K562 (cell line): ENCODE measurements at regions not wholly inside any gene's neighbourhood (a gene's known extent, or its start where the extent isn't known, plus 50 kb on each side); places are given as distances from the start of the nearest gene placed in this dataset.

Experiments used
- ATAC-seq: fragments of 200-7000 bp; cut with Tn5 transposase; 3 replicates; pipeline ENCODE4 v1.9.1; 2020; ENCODE audit warnings: moderate library complexity
- BruUV-seq: library from RNA; stranded (reverse); fragments of 400-500 nt; replicated peaks from 2 replicates; lab custom pipeline; 2021; lab: Mats Ljungman, UMichigan
- CTCF ChIA-PET: fragments of 300-600 bp; formaldehyde crosslinking; extraction: SDS; loops from one replicate; lab custom pipeline; 2021; ENCODE audit warnings: low intra/inter-chr PET ratio; lab: Yijun Ruan, JAX
- POLR2A ChIA-PET: fragments of 300-600, 350-650 bp; sonication (Branson Sonifier 250); formaldehyde crosslinking; extraction: SDS; loops from one replicate; lab custom pipeline; 2021; ENCODE audit warnings: antibody characterized with exemption, inconsistent platforms; lab: Yijun Ruan, JAX
- DNase-seq, 4 experiments: peaks; one replicate each; pipeline versions ENCODE4 v3.0.0 to v3.0.0-alpha.2; 2011 to 2018; ENCODE audit warnings: low spot score in 3 of 4, mixed read lengths in 3 of 4; ENCODE audit errors: extremely low read depth in 1 of 4
- FAIRE-seq: peaks from 2 replicates; lab custom pipeline; 2011; peaks lifted over from hg19 to GRCh38; lab: Jason Lieb, UNC
- H2AFZ ChIP-seq: 2 replicates; pipeline ENCODE4 v1.6.0; 2011; ENCODE audit warnings: low read depth, low read length, control low read depth, inconsistent platforms
- H3K27ac ChIP-seq: fragments of 200-600 bp; 3 replicates; pipeline ENCODE4 v1.8.0; 2011; ENCODE audit warnings: low read depth, mild to moderate bottlenecking, control low read depth, inconsistent platforms, low read length, moderate library complexity, mixed read lengths; ENCODE audit errors: extremely low read depth
- H3K27me3 ChIP-seq, 2 experiments: fragments of 300-600 bp in 1 of 2; 2 replicates in 1 of 2; 3 replicates in 1 of 2; pipeline versions ENCODE4 v1.6.0 to v1.8.0; 2011; ENCODE audit warnings: inconsistent platforms in 2 of 2, low read length in 2 of 2, mild to moderate bottlenecking in 1 of 2, mixed read lengths in 1 of 2, moderate library complexity in 1 of 2; ENCODE audit not compliant: control insufficient read depth in 2 of 2, insufficient read depth in 2 of 2
- H3K36me3 ChIP-seq: fragments of 300-600 bp; 3 replicates; pipeline ENCODE4 v1.8.0; 2011; ENCODE audit warnings: mild to moderate bottlenecking, low read length, inconsistent platforms; ENCODE audit not compliant: control insufficient read depth, insufficient read depth
- H3K4me1 ChIP-seq, 2 experiments: fragments of 200-600 bp in 1 of 2; replicated peaks in 1 of 2; 2 replicates in 1 of 2; 3 replicates in 1 of 2; pipeline versions ENCODE4 v1.5.1 to v1.8.0; 2011; ENCODE audit warnings: inconsistent platforms in 2 of 2, low read length in 2 of 2, mild to moderate bottlenecking in 1 of 2, mixed read lengths in 1 of 2, moderate library complexity in 1 of 2; ENCODE audit not compliant: control insufficient read depth in 2 of 2, insufficient read depth in 2 of 2
- H3K4me2 ChIP-seq: 2 replicates; pipeline ENCODE4 v1.6.1; 2011; ENCODE audit warnings: low read length, control low read depth, inconsistent platforms, mixed read lengths; ENCODE audit not compliant: insufficient read depth
- H3K4me3 ChIP-seq: fragments of 200-600 bp; sonication (generic), shearing (Covaris generic); 2 replicates; pipeline ENCODE4 v1.5.1; 2016; ENCODE audit warnings: control low read depth, inconsistent platforms
- H3K79me2 ChIP-seq: fragments of 200-600 bp; 3 replicates; pipeline ENCODE4 v1.8.0; 2011; ENCODE audit warnings: low read length, inconsistent platforms; ENCODE audit not compliant: control insufficient read depth, insufficient read depth
- H3K9ac ChIP-seq, 2 experiments: 2 replicates each; pipeline versions ENCODE4 v1.6.0 to v1.6.1; 2011; ENCODE audit warnings: low read depth in 2 of 2, low read length in 2 of 2, control low read depth in 1 of 2, inconsistent platforms in 1 of 2, mild to moderate bottlenecking in 1 of 2, mixed read lengths in 1 of 2; ENCODE audit not compliant: insufficient read depth in 1 of 2
- H3K9me1 ChIP-seq: one replicate; pipeline ENCODE4 v1.6.0; 2011; ENCODE audit warnings: inconsistent platforms, mild to moderate bottlenecking, low read length, moderate library complexity; ENCODE audit not compliant: control insufficient read depth, insufficient read depth
- H3K9me3 ChIP-seq: replicated peaks from 2 replicates; pipeline ENCODE4 v1.5.1; 2011; ENCODE audit warnings: low read depth, low read length, inconsistent platforms; ENCODE audit not compliant: control insufficient read depth, insufficient read depth
- H4K20me1 ChIP-seq: replicated peaks from 2 replicates; pipeline ENCODE4 v1.6.1; 2011; ENCODE audit warnings: low read length, inconsistent platforms, mixed read lengths; ENCODE audit not compliant: control insufficient read depth, insufficient read depth
- HES1 ChIP-seq: fragments of 450-650 bp; IDR thresholded peaks from 2 replicates; pipeline ENCODE4 v1.6.1; 2016; ENCODE audit warnings: low read depth, mild to moderate bottlenecking, moderate library complexity
- HMBOX1 ChIP-seq: sonication (generic); IDR thresholded peaks from 2 replicates; pipeline ENCODE4 v1.6.1; 2016
- IFI16 ChIP-seq: fragments of 250-450 bp; sonication (Bioruptor Pico); IDR thresholded peaks from 2 replicates; pipeline ENCODE4 v2.1.2; 2022; ENCODE audit warnings: mild to moderate bottlenecking, inconsistent platforms
- MYC ChIP-seq, 2 experiments: fragments of 250-450 bp in 1 of 2; sonication (Bioruptor Pico) in 1 of 2; IDR thresholded peaks; 2 replicates each; pipeline versions ENCODE4 v1.5.1 to v1.6.1; 2012 to 2021; ENCODE audit warnings: low read depth in 2 of 2, borderline replicate concordance in 1 of 2, improper control_type of control experiment in 1 of 2, low read length in 1 of 2, mild to moderate bottlenecking in 1 of 2, moderate library complexity in 1 of 2
- NFIX ChIP-seq: fragments of 250-450 bp; sonication (Bioruptor Pico); IDR thresholded peaks from 2 replicates; pipeline ENCODE4 v1.4.0; 2020; ENCODE audit warnings: low read depth, mild to moderate bottlenecking, moderate library complexity
- NFXL1 ChIP-seq: fragments of 450-650 bp; formaldehyde crosslinking; IDR thresholded peaks from 2 replicates; pipeline ENCODE4 v1.4.0; 2021; ENCODE audit warnings: mild to moderate bottlenecking
- NR2C1 ChIP-seq, 2 experiments: fragments of 450-650 bp; IDR thresholded peaks; 2 replicates each; pipeline ENCODE4 v1.6.1; 2017; ENCODE audit warnings: mild to moderate bottlenecking in 2 of 2, antibody characterized with exemption in 1 of 2, inconsistent platforms in 1 of 2, missing compliant biosample characterization in 1 of 2, missing genetic modification characterization in 1 of 2
- PREB ChIP-seq: sonication (generic); formaldehyde crosslinking; IDR thresholded peaks from 2 replicates; pipeline ENCODE4 v1.8.1; 2023; ENCODE audit warnings: mild to moderate bottlenecking, missing genetic modification reagents
- TRIM24 ChIP-seq, 2 experiments: fragments of 450-650 bp; IDR thresholded peaks; 2 replicates each; pipeline ENCODE4 v1.6.1; 2016
- ZBED1 ChIP-seq: IDR thresholded peaks from 2 replicates; pipeline ENCODE4 v1.6.1; 2014
- ZC3H8 ChIP-seq: fragments of 450-650 bp; IDR thresholded peaks from 2 replicates; pipeline ENCODE4 v1.6.1; 2017
- ZNF584 ChIP-seq: fragments of 200-800 bp; sonication (Bioruptor generic); IDR thresholded peaks from 2 replicates; pipeline ENCODE4 v1.6.1; 2016; ENCODE audit warnings: low read depth, mild to moderate bottlenecking, missing genetic modification characterization, missing compliant biosample characterization
- in situ Hi-C: fragments of 300-500 bp; cut with MboI; formaldehyde crosslinking; loops from 4 replicates; pipeline ENCODE4 v1.15.0; 2018; ENCODE audit warnings: inconsistent platforms, mixed read lengths
- intact Hi-C: fragments of 100-400 bp; cut with micrococcal nuclease; formaldehyde crosslinking; loops from 2 replicates; pipeline ENCODE4 v1.14.2; 2022

GRCh38 chr3:178218231-178218630 is 318.0 kb upstream of the KCNMB2 start:
- Histone ChIP-seq H3K9me1 (no peaks in the 10 kb centered on the region), H3K27me3 (no peaks in the 10 kb centered on the region), H3K9me3 (no peaks in the 10 kb centered on the region), H3K9ac (no peak overlapping the region), H3K36me3 (no peaks in the 10 kb centered on the region), H3K79me2 (no peaks in the 10 kb centered on the region), H3K4me3 (no peak overlapping the region), H3K4me1 (no peaks in the 10 kb centered on the region), H4K20me1 (no peaks in the 10 kb centered on the region), H3K27ac (no peak overlapping the region), H3K4me2 (no peak overlapping the region), H2AFZ (no peak overlapping the region)
- no peak for DNase-seq
- BruUV-seq, result no TSS peak
- POLR2A ChIA-PET, result no interaction called here
- ATAC-seq, result no peak
- in situ Hi-C loops (no loop called here), intact Hi-C loops (no loop called here)
- CTCF ChIA-PET, result no interaction called here
- FAIRE-seq, result no peak
- no peak for TF ChIP-seq NFIX
- TF ChIP-seq ZBED1, result no peak
- no peak for TF ChIP-seq IFI16 (CRISPR knock-in tag)
- TF ChIP-seq TRIM24 (IDR thresholded peaks at IDR 0.05), result no peak
- no peak for TF ChIP-seq MYC (IDR thresholded peaks at IDR 0.05; ENCODE audit: low read depth, low read length)
- TF ChIP-seq MYC (CRISPR knock-in tag; IDR thresholded peaks at IDR 0.05; ENCODE audit: borderline replicate concordance, low read depth), result no peak
- no peak for TF ChIP-seq PREB (CRISPR knock-in tag)
- TF ChIP-seq ZNF584, result no peak
- TF ChIP-seq HES1, result no peak
- TF ChIP-seq NR2C1 (IDR thresholded peaks at IDR 0.05), result no peak
- TF ChIP-seq NR2C1 (tag; IDR thresholded peaks at IDR 0.05), result no peak
- TF ChIP-seq ZC3H8, result no peak
- TF ChIP-seq HMBOX1, result no peak
- no peak for TF ChIP-seq NFXL1 (CRISPR knock-in tag)
